Endothelial cell of umbilical vein (primary cell): ENCODE measurements at regions not wholly inside any gene's neighbourhood (a gene's known extent, or its start where the extent isn't known, plus 50 kb on each side); places are given as distances from the start of the nearest gene placed in this dataset.

Experiments
- BruUV-seq: library from RNA; stranded (reverse); fragments of 400-500 nt; replicated peaks from 2 replicates; lab custom pipeline; 2021; lab: Mats Ljungman, UMichigan
- CTCF ChIA-PET: fragments of 300-600, 350-600 bp; sonication (Branson Sonifier 250); formaldehyde crosslinking; loops from one replicate; lab custom pipeline; 2021; ENCODE audit warnings: antibody characterized with exemption, inconsistent platforms; lab: Charles Lee
- POLR2A ChIA-PET: fragments of 300-600, 350-600 bp; sonication (Branson Sonifier 250); formaldehyde crosslinking; loops from one replicate; lab custom pipeline; 2021; ENCODE audit warnings: antibody characterized with exemption, inconsistent platforms; lab: Charles Lee
- DNase-seq: peaks from one replicate; pipeline ENCODE4 v3.0.0-alpha.2; 2011; ENCODE audit warnings: low read depth, low spot score
- FAIRE-seq: peaks from 2 replicates; lab custom pipeline; 2011; peaks lifted over from hg19 to GRCh38; lab: Jason Lieb, UNC
- H2AFZ ChIP-seq: 2 replicates; pipeline ENCODE4 v1.6.0; 2012; ENCODE audit warnings: low read depth, low read length, control low read depth, inconsistent platforms
- H3K27ac ChIP-seq: 2 replicates; pipeline ENCODE4 v1.5.1; 2011; ENCODE audit warnings: low read depth, mild to moderate bottlenecking, control low read depth, low read length, moderate library complexity; ENCODE audit not compliant: insufficient read depth
- H3K27me3 ChIP-seq, 2 experiments: 2 replicates each; pipeline versions ENCODE4 v1.6.0 to v1.6.1; 2011; ENCODE audit warnings: low read length in 2 of 2, mixed read lengths in 1 of 2; ENCODE audit not compliant: control insufficient read depth in 2 of 2, insufficient read depth in 2 of 2
- H3K36me3 ChIP-seq, 2 experiments: 2 replicates in 1 of 2; 3 replicates in 1 of 2; pipeline ENCODE4 v1.5.1; 2011; ENCODE audit warnings: low read length in 2 of 2, mild to moderate bottlenecking in 1 of 2, moderate library complexity in 1 of 2; ENCODE audit not compliant: control insufficient read depth in 2 of 2, insufficient read depth in 2 of 2; ENCODE audit errors: extremely low read depth in 1 of 2
- H3K4me1 ChIP-seq: 3 replicates; pipeline ENCODE4 v1.5.1; 2011; ENCODE audit warnings: mild to moderate bottlenecking, low read length; ENCODE audit not compliant: control insufficient read depth, insufficient read depth; ENCODE audit errors: extremely low read depth
- H3K4me2 ChIP-seq: 2 replicates; pipeline ENCODE4 v1.6.1; 2011; ENCODE audit warnings: low read length, control low read depth, mixed read lengths; ENCODE audit not compliant: insufficient read depth
- H3K4me3 ChIP-seq, 3 experiments: fragments of 200-600 bp in 1 of 3; sonication (generic), shearing (Covaris generic) in 1 of 3; replicated peaks in 1 of 3; 2 replicates each; pipeline ENCODE4 v1.5.1; 2011 to 2016; ENCODE audit warnings: control low read depth in 3 of 3, low read length in 3 of 3, mild to moderate bottlenecking in 2 of 3, inconsistent platforms in 1 of 3, low read depth in 1 of 3, moderate library complexity in 1 of 3; ENCODE audit not compliant: insufficient read depth in 1 of 3
- H3K79me2 ChIP-seq: 2 replicates; pipeline ENCODE4 v1.6.0; 2012; ENCODE audit warnings: low read length, inconsistent platforms; ENCODE audit not compliant: control insufficient read depth, insufficient read depth
- H3K9ac ChIP-seq: replicated peaks from 2 replicates; pipeline ENCODE3; 2011; ENCODE audit warnings: low read length, control low read depth; ENCODE audit not compliant: insufficient read depth; ENCODE audit errors: extremely low read depth
- H3K9me1 ChIP-seq: replicated peaks from 3 replicates; pipeline ENCODE4 v1.6.0; 2011; ENCODE audit warnings: mild to moderate bottlenecking, low read length; ENCODE audit not compliant: control insufficient read depth, insufficient read depth; ENCODE audit errors: extremely low read depth
- H3K9me3 ChIP-seq: replicated peaks from 2 replicates; pipeline ENCODE4 v1.5.1; 2012; ENCODE audit warnings: low read length, inconsistent platforms; ENCODE audit not compliant: control insufficient read depth, insufficient read depth
- H4K20me1 ChIP-seq: replicated peaks from 2 replicates; pipeline ENCODE3; 2011; ENCODE audit warnings: mild to moderate bottlenecking, low read length; ENCODE audit not compliant: control insufficient read depth, insufficient read depth; ENCODE audit errors: extremely low read depth
- EZH2 ChIP-seq: IDR thresholded peaks from 2 replicates; pipeline ENCODE4 v1.6.1; 2012; ENCODE audit warnings: borderline replicate concordance, low read depth, mild to moderate bottlenecking, moderate library complexity, low read length, inconsistent platforms; ENCODE audit not compliant: severe bottlenecking
- FOS ChIP-seq: IDR thresholded peaks from 2 replicates; pipeline ENCODE4 v1.6.1; 2011; ENCODE audit warnings: mild to moderate bottlenecking, low read length, moderate library complexity, borderline replicate concordance; ENCODE audit not compliant: insufficient read depth
- GATA2 ChIP-seq: IDR thresholded peaks from 2 replicates; pipeline ENCODE4 v1.7.0; 2011; ENCODE audit warnings: low read depth, mild to moderate bottlenecking, moderate library complexity, mixed read lengths, low read length; ENCODE audit not compliant: insufficient read length, insufficient read depth
- JUN ChIP-seq: IDR thresholded peaks from 2 replicates; pipeline ENCODE4 v1.6.1; 2011; ENCODE audit warnings: borderline replicate concordance, low read depth; ENCODE audit not compliant: insufficient read length, insufficient read depth
- MYC ChIP-seq: IDR thresholded peaks from one replicate; pipeline ENCODE4 v1.6.1; 2011; ENCODE audit warnings: mild to moderate bottlenecking, low read depth, low read length
- POLR2A ChIP-seq: IDR thresholded peaks from 2 replicates; pipeline ENCODE4 v1.6.1; 2012; ENCODE audit warnings: low read depth, mild to moderate bottlenecking, control low read depth, low read length
- POLR2AphosphoS5 ChIP-seq: IDR thresholded peaks from 2 replicates; pipeline ENCODE4 v1.6.1; 2012; ENCODE audit warnings: low read depth, mild to moderate bottlenecking, control low read depth, low read length, moderate library complexity; ENCODE audit not compliant: insufficient read depth
- dilution Hi-C: fragments of 300-500 bp; cut with MboI; formaldehyde crosslinking; loops from one replicate; pipeline ENCODE4 v1.15.0; 2019; ENCODE audit warnings: low sequenced_read_pairs; ENCODE audit not compliant: extremely low pct_ligation_motif_present
- intact Hi-C: fragments of 100-400 bp; cut with micrococcal nuclease; formaldehyde crosslinking; loops from one replicate; pipeline ENCODE4 v1.10.0; 2022
- TF ChIP-seq, protein P1 (sequence below), 2 donors: IDR thresholded peaks; 1 replicate in 1 of 2; 2 replicates in 1 of 2; pipeline ENCODE4 v1.5.1; 2011; ENCODE audit warnings: low read length in 2 of 2, mild to moderate bottlenecking in 2 of 2, moderate library complexity in 2 of 2, control low read depth in 1 of 2, inconsistent platforms in 1 of 2, low read depth in 1 of 2; ENCODE audit not compliant: insufficient read depth in 1 of 2; ENCODE audit errors: extremely low read depth in 1 of 2
- TF ChIP-seq, protein P2 (sequence below): IDR thresholded peaks from 2 replicates; pipeline ENCODE4 v1.6.1; 2011; ENCODE audit not compliant: insufficient read depth, insufficient read length

DNA sequence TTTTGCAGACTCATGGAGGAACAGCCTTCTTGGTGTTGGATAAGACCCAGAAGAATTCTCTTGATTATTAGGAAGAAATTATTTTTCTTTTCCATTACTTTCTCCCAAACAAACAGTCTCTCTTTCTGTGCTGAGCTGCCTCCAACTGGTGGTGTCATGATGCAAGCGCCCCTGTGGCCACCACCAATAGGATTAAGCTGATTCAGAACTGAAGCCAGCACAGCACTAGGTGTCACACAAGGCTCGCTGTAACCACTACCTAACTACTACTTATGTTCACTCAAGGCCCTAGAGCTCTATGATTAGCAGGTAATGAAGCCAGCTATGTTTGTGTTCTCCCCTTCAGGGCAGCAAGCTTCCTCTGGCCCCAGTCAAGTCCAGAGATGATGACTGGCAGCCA, 123.4 kb downstream of the HTR1B start:
- H3K27ac ChIP-seq: no peak overlapping the region
- no peak overlapping the region for H3K4me2 ChIP-seq
- H3K9me1 ChIP-seq: no peaks in the 10 kb centered on the region
- H3K9ac ChIP-seq: no peak overlapping the region
- H3K79me2 ChIP-seq: no peaks in the 10 kb centered on the region
- CTCF ChIA-PET: no interaction called here
- peaks cover 8% of the 10 kb centered on the region for H3K4me1 ChIP-seq
- H4K20me1 ChIP-seq: no peaks in the 10 kb centered on the region
- no peak for DNase-seq
- intact Hi-C loops: no loop called here
- H2AFZ ChIP-seq: no peak overlapping the region
- H3K9me3 ChIP-seq: no peaks in the 10 kb centered on the region
- no peak for FAIRE-seq
- POLR2A ChIA-PET: no interaction called here
- no peaks in the 10 kb centered on the region for H3K27me3 ChIP-seq
- no peak for TF ChIP-seq MYC
- no peak for TF ChIP-seq POLR2AphosphoS5
- TF ChIP-seq, protein P1, sequence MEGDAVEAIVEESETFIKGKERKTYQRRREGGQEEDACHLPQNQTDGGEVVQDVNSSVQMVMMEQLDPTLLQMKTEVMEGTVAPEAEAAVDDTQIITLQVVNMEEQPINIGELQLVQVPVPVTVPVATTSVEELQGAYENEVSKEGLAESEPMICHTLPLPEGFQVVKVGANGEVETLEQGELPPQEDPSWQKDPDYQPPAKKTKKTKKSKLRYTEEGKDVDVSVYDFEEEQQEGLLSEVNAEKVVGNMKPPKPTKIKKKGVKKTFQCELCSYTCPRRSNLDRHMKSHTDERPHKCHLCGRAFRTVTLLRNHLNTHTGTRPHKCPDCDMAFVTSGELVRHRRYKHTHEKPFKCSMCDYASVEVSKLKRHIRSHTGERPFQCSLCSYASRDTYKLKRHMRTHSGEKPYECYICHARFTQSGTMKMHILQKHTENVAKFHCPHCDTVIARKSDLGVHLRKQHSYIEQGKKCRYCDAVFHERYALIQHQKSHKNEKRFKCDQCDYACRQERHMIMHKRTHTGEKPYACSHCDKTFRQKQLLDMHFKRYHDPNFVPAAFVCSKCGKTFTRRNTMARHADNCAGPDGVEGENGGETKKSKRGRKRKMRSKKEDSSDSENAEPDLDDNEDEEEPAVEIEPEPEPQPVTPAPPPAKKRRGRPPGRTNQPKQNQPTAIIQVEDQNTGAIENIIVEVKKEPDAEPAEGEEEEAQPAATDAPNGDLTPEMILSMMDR (IDR thresholded peaks at IDR 0.05; ENCODE audit: extremely low read depth in 1 of 2, insufficient read depth in 1 of 2, low read depth in 1 of 2, low read length in 2 of 2): no peak
- no peak for TF ChIP-seq EZH2
- no peak for TF ChIP-seq GATA2
- TF ChIP-seq FOS: no peak
- TF ChIP-seq JUN: no peak
- TF ChIP-seq, protein P2, sequence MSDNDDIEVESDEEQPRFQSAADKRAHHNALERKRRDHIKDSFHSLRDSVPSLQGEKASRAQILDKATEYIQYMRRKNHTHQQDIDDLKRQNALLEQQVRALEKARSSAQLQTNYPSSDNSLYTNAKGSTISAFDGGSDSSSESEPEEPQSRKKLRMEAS: no peak
- no peak for TF ChIP-seq POLR2A
- no TSS peak for BruUV-seq
- peaks cover 0 to 2% of the 10 kb centered on the region in 2 experiments for H3K36me3 ChIP-seq
- no peak overlapping the region for H3K4me3 ChIP-seq
- dilution Hi-C loops: no loop called here
